IMR-90 (cell line): ENCODE measurements at regions not wholly inside any gene's neighbourhood (a gene's known extent, or its start where the extent isn't known, plus 50 kb on each side); places are given as distances from the start of the nearest gene placed in this dataset.
A peak's percentile ranks its signal among the peaks of the same experiment; 100 is the strongest.

ENCODE experiments used
- BHLHE40 ChIP-seq: fragments of 150-350 bp; IDR thresholded peaks from 2 replicates; pipeline ENCODE4 v1.6.1; 2016; ENCODE audit warnings: mild to moderate bottlenecking, low read depth, low read length
- CEBPB ChIP-seq: IDR thresholded peaks from 2 replicates; pipeline ENCODE4 v1.6.1; 2012; ENCODE audit warnings: low read depth, low read length, improper control_type of control experiment
- CTCF ChIP-seq: conservative IDR thresholded peaks from 2 replicates; pipeline ENCODE4 v1.5.1; 2012; ENCODE audit warnings: mild to moderate bottlenecking, low read depth, low read length, improper control_type of control experiment
- FOS ChIP-seq: fragments of 150-350 bp; IDR thresholded peaks from 2 replicates; pipeline ENCODE4 v1.6.1; 2016; ENCODE audit warnings: low read depth, low read length
- MAFK ChIP-seq: IDR thresholded peaks from 2 replicates; pipeline ENCODE4 v1.6.1; 2012; ENCODE audit warnings: low read depth, low read length, improper control_type of control experiment
- POLR2A ChIP-seq: IDR thresholded peaks from 2 replicates; pipeline ENCODE4 v1.6.1; 2012; ENCODE audit warnings: mild to moderate bottlenecking, low read depth, low read length
- RAD21 ChIP-seq: IDR thresholded peaks from 2 replicates; pipeline ENCODE4 v1.6.1; 2012; ENCODE audit warnings: low read length, improper control_type of control experiment
- SMC3 ChIP-seq: fragments of 150-350 bp; IDR thresholded peaks from 2 replicates; pipeline ENCODE4 v1.6.1; 2016; ENCODE audit warnings: low read depth, mild to moderate bottlenecking, antibody characterized with exemption, low read length, moderate library complexity
- USF2 ChIP-seq: fragments of 150-350 bp; IDR thresholded peaks from 2 replicates; pipeline ENCODE4 v1.6.1; 2017; ENCODE audit warnings: mild to moderate bottlenecking, antibody characterized with exemption, low read length, low read depth

GRCh38 chr1:38267037-38268036, 220.7 kb upstream of the POU3F1 start:
- TF ChIP-seq RAD21 (no peak), CTCF (no peak), USF2 (no peak), POLR2A (no peak), CEBPB (no peak), MAFK (peak; percentile 56), SMC3 (no peak), BHLHE40 (no peak), FOS (no peak)
